Spleen (tissue), 11 donors: ENCODE measurements at regions not wholly inside any gene's neighbourhood (a gene's known extent, or its start where the extent isn't known, plus 50 kb on each side); places are given as distances from the start of the nearest gene placed in this dataset.

Source experiments
- DNase-seq: peaks from one replicate; pipeline ENCODE4 v3.0.0-alpha.2; 2020
- H3K27ac ChIP-seq, 8 donors: fragments of 200-600 bp; sonication (generic) in 7 of 8; 1 replicate in 4 of 8; 2 replicates in 4 of 8; pipeline versions ENCODE4 v1.5.0 to v1.8.0; 2016 to 2021; ENCODE audit warnings: inconsistent platforms in 4 of 8, mild to moderate bottlenecking in 4 of 8, moderate library complexity in 1 of 8
- H3K27me3 ChIP-seq, 7 donors: fragments of 200-600 bp; sonication (generic) in 6 of 7; replicated peaks in 1 of 7; 1 replicate in 4 of 7; 2 replicates in 3 of 7; pipeline versions ENCODE4 v1.5.0 to v1.8.0; 2016 to 2021; ENCODE audit warnings: inconsistent platforms in 3 of 7, mild to moderate bottlenecking in 1 of 7
- H3K36me3 ChIP-seq, 6 donors: fragments of 200-600 bp; sonication (generic) in 5 of 6; 1 replicate in 4 of 6; 2 replicates in 2 of 6; pipeline versions ENCODE4 v1.5.0 to v1.8.0; 2016 to 2021; ENCODE audit warnings: inconsistent platforms in 2 of 6
- H3K4me1 ChIP-seq, 6 donors: fragments of 200-600 bp; sonication (generic) in 5 of 6; 1 replicate in 3 of 6; 2 replicates in 3 of 6; pipeline versions ENCODE4 v1.5.0 to v1.8.0; 2016 to 2021; ENCODE audit warnings: inconsistent platforms in 3 of 6
- H3K4me3 ChIP-seq, 8 donors: fragments of 200-600 bp; sonication (generic) in 7 of 8; 1 replicate in 4 of 8; 2 replicates in 4 of 8; pipeline versions ENCODE4 v1.5.0 to v1.8.0; 2016 to 2021; ENCODE audit warnings: inconsistent platforms in 4 of 8, mild to moderate bottlenecking in 4 of 8, moderate library complexity in 2 of 8
- H3K9me3 ChIP-seq, 8 donors: fragments of 200-600 bp; sonication (generic) in 7 of 8; 1 replicate in 4 of 8; 2 replicates in 4 of 8; pipeline versions ENCODE4 v1.5.0 to v1.8.0; 2016 to 2021; ENCODE audit warnings: inconsistent platforms in 4 of 8
- CTCF ChIP-seq, 11 experiments: fragments of 200-600 bp in 7 of 11; fragments of 450-650 bp in 4 of 11; sonication (generic) in 4 of 11; IDR thresholded peaks in 8 of 11; conservative IDR thresholded peaks in 3 of 11; 1 replicate in 7 of 11; 2 replicates in 4 of 11; pipeline versions ENCODE4 v1.4.0 to v1.8.0; 2016 to 2021; ENCODE audit warnings: antibody characterized with exemption in 11 of 11, inconsistent platforms in 4 of 11, mild to moderate bottlenecking in 1 of 11
- POLR2A ChIP-seq, 3 donors: fragments of 450-650 bp; IDR thresholded peaks; one replicate each; pipeline ENCODE4 v1.5.1; 2017; ENCODE audit warnings: antibody characterized with exemption in 3 of 3, mild to moderate bottlenecking in 1 of 3
- POLR2AphosphoS5 ChIP-seq, 3 donors: sonication (generic); formaldehyde crosslinking; IDR thresholded peaks; one replicate each; pipeline ENCODE4 v1.5.1; 2017; ENCODE audit warnings: antibody characterized with exemption in 3 of 3
- WGBS, 5 donors: extraction: QIAGEN DNeasy Blood & Tissue Kit in 3 of 5; methylation state at CpG; one replicate each; pipeline versions ENCODE4 v1.1.5 to v1.1.7; 2013 to 2018; 5-methylcytosine and 5-hydroxymethylcytosine counted together
- intact Hi-C: fragments of 100-400 bp; cut with DNase I; formaldehyde crosslinking; loops from one replicate; pipeline ENCODE4 v1.15.0; 2023; ENCODE audit warnings: low total_unique reads
- donor health status: healthy with polysubstance abuse.
- donor health status: DM: no; HTN: no; CAD: no; lungs with moderate emphysema.
- donor health status: DM: no; HTN: no; CAD: no.
- donor health status: Bipolar disorder and iron deficiency.
- donor health status: healthy.
- donor health status: DM: no; HTN: no; CAD: no.
- donor health status: DM: yes; HTN: yes; CAD: no.

- H3K4me3 ChIP-seq, result no peak overlapping the region
- H3K4me1 ChIP-seq, result no peaks in the 10 kb centered on the region
- H3K27me3 ChIP-seq, result no peaks in the 10 kb centered on the region
- H3K9me3 ChIP-seq, result peaks cover 0 to 19% (median 14%) of the 10 kb centered on the region in 8 donors
- intact Hi-C loops, result no loop called here
- WGBS, 5 donors, result 81 to 96% (median 92%) methylated on average over 2 of the region's 2 CpGs
- no peak for DNase-seq
- H3K27ac ChIP-seq, result no peak overlapping the region
- TF ChIP-seq CTCF (IDR thresholded peaks at IDR 0.05 in 8 of 11, conservative IDR thresholded peaks at IDR 0.05 in 3 of 11) (no peak), POLR2AphosphoS5 (IDR thresholded peaks at IDR 0.05) (no peak), POLR2A (IDR thresholded peaks at IDR 0.05) (no peak)
- no peaks in the 10 kb centered on the region for H3K36me3 ChIP-seq
Observed at GRCh38 chr17:14901376-14901775, 363.8 kb downstream of the PMP22 start.

- DNase-seq, result no peak
- H3K4me1 ChIP-seq, result no peaks in the 10 kb centered on the region
- 89 to 98% (median 94%) methylated on average over 2 of the region's 2 CpGs for WGBS, 5 donors
- TF ChIP-seq POLR2A (IDR thresholded peaks at IDR 0.05), result no peak
- no peak for TF ChIP-seq POLR2AphosphoS5 (IDR thresholded peaks at IDR 0.05)
- no peak for TF ChIP-seq CTCF (IDR thresholded peaks at IDR 0.05 in 8 of 11, conservative IDR thresholded peaks at IDR 0.05 in 3 of 11)
- no peaks in the 10 kb centered on the region for H3K36me3 ChIP-seq
- peaks cover 0 to 6% (median 0%) of the 10 kb centered on the region in 7 donors for H3K27me3 ChIP-seq
- no peak overlapping the region for H3K4me3 ChIP-seq
- intact Hi-C loops, result no loop called here
- H3K9me3 ChIP-seq, result peaks cover 6 to 68% (median 54%) of the 10 kb centered on the region in 8 donors
- H3K27ac ChIP-seq, result no peak overlapping the region
Observed at GRCh38 chr17:14886200-14886739, 378.9 kb downstream of the PMP22 start.

GRCh38 chr17:14882131-14882530, 383.0 kb downstream of the PMP22 start:
- Histone ChIP-seq H3K4me3 (no peak overlapping the region), H3K27me3 (peaks cover 0 to 5% (median 0%) of the 10 kb centered on the region in 7 donors), H3K27ac (no peak overlapping the region), H3K4me1 (no peaks in the 10 kb centered on the region), H3K9me3 (peaks cover 6 to 42% (median 27%) of the 10 kb centered on the region in 8 donors), H3K36me3 (no peaks in the 10 kb centered on the region)
- intact Hi-C loops, result no loop called here
- no peak for TF ChIP-seq POLR2A (IDR thresholded peaks at IDR 0.05)
- TF ChIP-seq POLR2AphosphoS5 (IDR thresholded peaks at IDR 0.05), result no peak
- TF ChIP-seq CTCF (IDR thresholded peaks at IDR 0.05 in 8 of 11, conservative IDR thresholded peaks at IDR 0.05 in 3 of 11), result no peak
- no peak for DNase-seq

GRCh38 chr17:14875557-14876412, 389.3 kb downstream of the PMP22 start:
- no peaks in the 10 kb centered on the region for H3K9me3 ChIP-seq
- 86 to 94% (median 89%) methylated on average over 5 of the region's 5 CpGs for whole genome bisulfite sequencing, 5 donors
- TF ChIP-seq POLR2A (IDR thresholded peaks at IDR 0.05), result no peak
- no peak for TF ChIP-seq POLR2AphosphoS5 (IDR thresholded peaks at IDR 0.05)
- no peak for TF ChIP-seq CTCF (IDR thresholded peaks at IDR 0.05 in 8 of 11, conservative IDR thresholded peaks at IDR 0.05 in 3 of 11)
- no peaks in the 10 kb centered on the region for H3K27me3 ChIP-seq
- no peak overlapping the region for H3K4me3 ChIP-seq
- no peaks in the 10 kb centered on the region for H3K4me1 ChIP-seq
- intact Hi-C loops, result no loop called here
- H3K27ac ChIP-seq, result no peak overlapping the region
- DNase-seq, result no peak
- no peaks in the 10 kb centered on the region for H3K36me3 ChIP-seq
